H1 (cell line): ENCODE measurements at regions not wholly inside any gene's neighbourhood (a gene's known extent, or its start where the extent isn't known, plus 50 kb on each side); places are given as distances from the start of the nearest gene placed in this dataset.

Source experiments
- SIN3A ChIP-seq, 2 experiments: IDR thresholded peaks in 1 of 2; conservative IDR thresholded peaks in 1 of 2; 2 replicates each; pipeline ENCODE4 v1.6.1; 2011 to 2012; ENCODE audit warnings: low read length in 2 of 2, improper control_type of control experiment in 1 of 2, low read depth in 1 of 2, mild to moderate bottlenecking in 1 of 2
- YY1 ChIP-seq: IDR thresholded peaks from 2 replicates; pipeline ENCODE4 v1.6.1; 2011; ENCODE audit warnings: low read depth, mild to moderate bottlenecking, low read length
- TF ChIP-seq, protein P1 (sequence below), 3 experiments: IDR thresholded peaks; 1 replicate in 2 of 3; 2 replicates in 1 of 3; pipeline versions ENCODE4 v1.5.1 to v1.6.1; 2011; ENCODE audit warnings: low read length in 3 of 3, mild to moderate bottlenecking in 3 of 3, inconsistent platforms in 2 of 3, low read depth in 1 of 3, moderate library complexity in 1 of 3; ENCODE audit not compliant: insufficient read depth in 1 of 3; ENCODE audit errors: control extremely low read depth in 1 of 3

DNA sequence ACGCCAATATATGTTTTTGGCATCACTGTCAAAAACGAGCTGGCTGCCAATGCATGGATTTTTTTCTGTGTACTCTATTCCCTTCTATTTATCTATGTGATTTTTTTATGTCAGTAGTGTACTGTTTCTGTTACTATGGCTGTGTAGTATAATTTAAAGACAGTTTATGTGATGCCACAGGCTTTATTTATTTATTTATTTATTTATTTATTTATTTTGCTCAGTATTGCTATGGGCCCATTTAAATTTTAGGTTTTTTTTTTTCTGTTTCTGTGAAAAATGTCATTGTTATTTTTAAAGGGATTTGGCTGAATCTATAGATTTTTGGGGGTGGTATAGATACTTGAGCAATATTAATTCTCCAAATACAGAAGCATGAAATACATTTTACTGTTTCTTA lies 338.4 kb upstream of the POU3F4 start (continued):
- TF ChIP-seq SIN3A (conservative IDR thresholded peaks at IDR 0.05 in 1 of 2, IDR thresholded peaks at IDR 0.05 in 1 of 2; ENCODE audit: low read depth in 1 of 2, low read length in 2 of 2) (no peak), YY1 (no peak)
- TF ChIP-seq, protein P1, sequence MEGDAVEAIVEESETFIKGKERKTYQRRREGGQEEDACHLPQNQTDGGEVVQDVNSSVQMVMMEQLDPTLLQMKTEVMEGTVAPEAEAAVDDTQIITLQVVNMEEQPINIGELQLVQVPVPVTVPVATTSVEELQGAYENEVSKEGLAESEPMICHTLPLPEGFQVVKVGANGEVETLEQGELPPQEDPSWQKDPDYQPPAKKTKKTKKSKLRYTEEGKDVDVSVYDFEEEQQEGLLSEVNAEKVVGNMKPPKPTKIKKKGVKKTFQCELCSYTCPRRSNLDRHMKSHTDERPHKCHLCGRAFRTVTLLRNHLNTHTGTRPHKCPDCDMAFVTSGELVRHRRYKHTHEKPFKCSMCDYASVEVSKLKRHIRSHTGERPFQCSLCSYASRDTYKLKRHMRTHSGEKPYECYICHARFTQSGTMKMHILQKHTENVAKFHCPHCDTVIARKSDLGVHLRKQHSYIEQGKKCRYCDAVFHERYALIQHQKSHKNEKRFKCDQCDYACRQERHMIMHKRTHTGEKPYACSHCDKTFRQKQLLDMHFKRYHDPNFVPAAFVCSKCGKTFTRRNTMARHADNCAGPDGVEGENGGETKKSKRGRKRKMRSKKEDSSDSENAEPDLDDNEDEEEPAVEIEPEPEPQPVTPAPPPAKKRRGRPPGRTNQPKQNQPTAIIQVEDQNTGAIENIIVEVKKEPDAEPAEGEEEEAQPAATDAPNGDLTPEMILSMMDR (IDR thresholded peaks at IDR 0.05; ENCODE audit: control extremely low read depth in 1 of 3, insufficient read depth in 1 of 3, low read depth in 1 of 3, low read length in 3 of 3): no peak
